ENCODE measurements at regions not wholly inside any gene's neighbourhood (a gene's known extent, or its start where the extent isn't known, plus 50 kb on each side); places are given as distances from the start of the nearest gene placed in this dataset.

- Histone ChIP-seq H4K20me1 (ENCODE audit: insufficient read depth) (no peaks in the 10 kb centered on the region), H3K4me3 (ENCODE audit: low read length) (no peak overlapping the region), H2AFZ (ENCODE audit: low read depth, low read length) (no peak overlapping the region), H3F3A (ENCODE audit: insufficient read depth, low read length, poor library complexity, severe bottlenecking) (no peaks in the 10 kb centered on the region), H3K9me2 (ENCODE audit: insufficient read depth, low read length) (no peaks in the 10 kb centered on the region), H3K9me3 (ENCODE audit: low read length) (no peaks in the 10 kb centered on the region), H3K36me3 (ENCODE audit: insufficient read depth, low read length) (no peaks in the 10 kb centered on the region), H3K27ac (ENCODE audit: low read length) (no peak overlapping the region), H3K27me3 (ENCODE audit: insufficient read depth, low read depth, low read length) (no peaks in the 10 kb centered on the region), H3K9ac (ENCODE audit: low read length) (no peak overlapping the region), H3K4me2 (ENCODE audit: low read length) (no peak overlapping the region), H3K79me2 (replicated peaks; ENCODE audit: insufficient read depth, low read length) (no peaks in the 10 kb centered on the region)
- TF ChIP-seq SMC3 (conservative IDR thresholded peaks at IDR 0.05; ENCODE audit: poor library complexity) (no peak), REST (IDR thresholded peaks at IDR 0.05; ENCODE audit: borderline replicate concordance) (no peak), RAD21 (conservative IDR thresholded peaks at IDR 0.05) (no peak), MXI1 (conservative IDR thresholded peaks at IDR 0.05; ENCODE audit: poor library complexity, severe bottlenecking) (no peak), POLR2AphosphoS5 (IDR thresholded peaks at IDR 0.05) (no peak), EZH2 (IDR thresholded peaks at IDR 0.05; ENCODE audit: borderline replicate concordance, insufficient read depth, low read length, poor library complexity, severe bottlenecking) (no peak), CTCF (IDR thresholded peaks at IDR 0.05; ENCODE audit: poor library complexity, severe bottlenecking) (no peak), TAF1 (IDR thresholded peaks at IDR 0.05; ENCODE audit: low read depth) (no peak), EP300 (conservative IDR thresholded peaks at IDR 0.05; ENCODE audit: poor library complexity, severe bottlenecking) (no peak)
Observed at GRCh38 chr15:87661454-87662355, 594.8 kb downstream of the NTRK3 start.

- no peak overlapping the region for H3K9ac ChIP-seq (ENCODE audit: low read length)
- H3F3A ChIP-seq (ENCODE audit: insufficient read depth, low read length, poor library complexity, severe bottlenecking): no peaks in the 10 kb centered on the region
- H3K9me3 ChIP-seq (ENCODE audit: low read length): no peaks in the 10 kb centered on the region
- H3K79me2 ChIP-seq (replicated peaks; ENCODE audit: insufficient read depth, low read length): no peaks in the 10 kb centered on the region
- no peak overlapping the region for H3K4me2 ChIP-seq (ENCODE audit: low read length)
- no peaks in the 10 kb centered on the region for H3K36me3 ChIP-seq (ENCODE audit: insufficient read depth, low read length)
- H2AFZ ChIP-seq (ENCODE audit: low read depth, low read length): no peak overlapping the region
- no peaks in the 10 kb centered on the region for H3K27me3 ChIP-seq (ENCODE audit: insufficient read depth, low read depth, low read length)
- H3K9me2 ChIP-seq (ENCODE audit: insufficient read depth, low read length): no peaks in the 10 kb centered on the region
- no peak overlapping the region for H3K4me3 ChIP-seq (ENCODE audit: low read length)
- TF ChIP-seq EP300 (conservative IDR thresholded peaks at IDR 0.05; ENCODE audit: poor library complexity, severe bottlenecking) (no peak), SMC3 (conservative IDR thresholded peaks at IDR 0.05; ENCODE audit: poor library complexity) (no peak), RAD21 (conservative IDR thresholded peaks at IDR 0.05) (no peak), TAF1 (IDR thresholded peaks at IDR 0.05; ENCODE audit: low read depth) (no peak), POLR2AphosphoS5 (IDR thresholded peaks at IDR 0.05) (no peak), CTCF (IDR thresholded peaks at IDR 0.05; ENCODE audit: poor library complexity, severe bottlenecking) (peak; percentile 18), MXI1 (conservative IDR thresholded peaks at IDR 0.05; ENCODE audit: poor library complexity, severe bottlenecking) (no peak)
- H3K27ac ChIP-seq (ENCODE audit: low read length): no peak overlapping the region
- no peaks in the 10 kb centered on the region for H4K20me1 ChIP-seq (ENCODE audit: insufficient read depth)
Observed at GRCh38 chr15:87660251-87661129, 596.0 kb downstream of the NTRK3 start.

All from neural cell (in vitro differentiated cells).